ENCODE measurements at regions not wholly inside any gene's neighbourhood (a gene's known extent, or its start where the extent isn't known, plus 50 kb on each side); places are given as distances from the start of the nearest gene placed in this dataset.
A peak's percentile ranks its signal among the peaks of the same experiment; 100 is the strongest.

GRCh38 chr12:63220921-63221320, 69.9 kb upstream of the AVPR1A start:
- TF ChIP-seq CTCF (conservative IDR thresholded peaks at IDR 0.05 in 1 of 2, IDR thresholded peaks at IDR 0.05 in 1 of 2; ENCODE audit: extremely low read depth in 1 of 2, insufficient read depth in 1 of 2, low read depth in 1 of 2, low read length in 2 of 2) (peak in 1 of 2 donors; percentile 4), EZH2 (IDR thresholded peaks at IDR 0.05; ENCODE audit: borderline replicate concordance, low read length) (no peak)

All from mammary epithelial cell (primary cell).